ENCODE measurements at regions not wholly inside any gene's neighbourhood (a gene's known extent, or its start where the extent isn't known, plus 50 kb on each side); places are given as distances from the start of the nearest gene placed in this dataset.

- Histone ChIP-seq H2BK15ac (ENCODE audit: low read depth, low read length) (no peak overlapping the region), H3K9ac (ENCODE audit: extremely low read depth, insufficient read length, low read length) (no peak overlapping the region), H4K8ac (replicated peaks; ENCODE audit: insufficient read length, low read depth, low read length) (no peak overlapping the region), H3K4ac (ENCODE audit: low read depth, low read length) (no peak overlapping the region), H3K56ac (ENCODE audit: insufficient read length, low read depth, low read length) (no peak overlapping the region), H2AFZ (ENCODE audit: low read length) (no peak overlapping the region), H3K14ac (ENCODE audit: insufficient read depth, low read length) (no peak overlapping the region), H3T11ph (ENCODE audit: low read length) (no peak overlapping the region), H3K4me2 (ENCODE audit: insufficient read depth, insufficient read length, low read length) (no peak overlapping the region), H3K23ac (ENCODE audit: insufficient read length, low read depth, low read length) (no peak overlapping the region), H2BK120ac (ENCODE audit: low read depth, low read length, poor library complexity, severe bottlenecking) (no peak overlapping the region), H2BK5ac (ENCODE audit: insufficient read length, low read length) (no peak overlapping the region), H3K27ac (ENCODE audit: insufficient read length, low read depth, low read length) (no peak overlapping the region), H4K5ac (ENCODE audit: insufficient read length, low read depth, low read length) (no peak overlapping the region), H3K9me3 (ENCODE audit: control insufficient read depth, low read depth, low read length) (no peaks in the 10 kb centered on the region), H3K27me3 (ENCODE audit: insufficient read depth, low read length) (no peaks in the 10 kb centered on the region), H4K91ac (ENCODE audit: insufficient read length, low read depth, low read length) (no peak overlapping the region), H3K79me2 (ENCODE audit: insufficient read depth, low read length) (no peaks in the 10 kb centered on the region), H3K18ac (ENCODE audit: insufficient read length, low read depth, low read length) (no peak overlapping the region), H4K20me1 (ENCODE audit: control insufficient read depth, insufficient read depth, insufficient read length) (no peaks in the 10 kb centered on the region), H3K23me2 (ENCODE audit: insufficient read length, low read depth, low read length, poor library complexity, severe bottlenecking) (no peaks in the 10 kb centered on the region), H3K4me1 (ENCODE audit: insufficient read depth, low read length) (0 out of 2 replicates have a peak, but pooled peaks cover 3% of the 10 kb centered on the region), H2BK12ac (ENCODE audit: insufficient read length, low read depth, low read length) (no peak overlapping the region), H2AK5ac (ENCODE audit: insufficient read length, low read length) (no peak overlapping the region), H2BK20ac (ENCODE audit: low read depth, low read length, poor library complexity, severe bottlenecking) (no peak overlapping the region), H3K79me1 (ENCODE audit: insufficient read depth, low read depth, low read length, poor library complexity, severe bottlenecking) (no peaks in the 10 kb centered on the region)
- H3K27ac Mint-ChIP-seq: no peak overlapping the region
- H3K4me1 Mint-ChIP-seq: peaks cover 11 to 12% of the 10 kb centered on the region in 2 experiments
- TF ChIP-seq CTCF (conservative IDR thresholded peaks at IDR 0.05): no peak
- WGBS (ENCODE audit: extremely low coverage, insufficient read length, low lambda C conversion rate): no CpG with 5 or more reads among the region's 11 CpGs
- no peaks in the 10 kb centered on the region for H3K36me3 Mint-ChIP-seq (ENCODE audit: insufficient read depth in 1 of 3, low read depth in 3 of 3)
- H3K27me3 Mint-ChIP-seq (ENCODE audit: low read depth): peaks cover 47% of the 10 kb centered on the region
- DNase-seq: no peak
- H3K4me3 Mint-ChIP-seq: no peak overlapping the region
- peaks cover 0 to 5% of the 10 kb centered on the region in 2 experiments; a peak in 1 of 5 replicates for H3K9me3 Mint-ChIP-seq
Measured at GRCh38 chr20:22489626-22490286, 94.6 kb downstream of the FOXA2 start.

All from H9 (cell line).